DMS53 (cell line): ENCODE measurements at regions not wholly inside any gene's neighbourhood (a gene's known extent, or its start where the extent isn't known, plus 50 kb on each side); places are given as distances from the start of the nearest gene placed in this dataset.
"Not testable (repeated sequence)": the region's sequence is repeated elsewhere in the genome, so short reads cannot be mapped to it uniquely, and the experiment has no call there.

Source experiments
- DNase-seq: peaks from one replicate; lab custom pipeline; 2025; lab: John Stamatoyannopoulos, UW

DNA sequence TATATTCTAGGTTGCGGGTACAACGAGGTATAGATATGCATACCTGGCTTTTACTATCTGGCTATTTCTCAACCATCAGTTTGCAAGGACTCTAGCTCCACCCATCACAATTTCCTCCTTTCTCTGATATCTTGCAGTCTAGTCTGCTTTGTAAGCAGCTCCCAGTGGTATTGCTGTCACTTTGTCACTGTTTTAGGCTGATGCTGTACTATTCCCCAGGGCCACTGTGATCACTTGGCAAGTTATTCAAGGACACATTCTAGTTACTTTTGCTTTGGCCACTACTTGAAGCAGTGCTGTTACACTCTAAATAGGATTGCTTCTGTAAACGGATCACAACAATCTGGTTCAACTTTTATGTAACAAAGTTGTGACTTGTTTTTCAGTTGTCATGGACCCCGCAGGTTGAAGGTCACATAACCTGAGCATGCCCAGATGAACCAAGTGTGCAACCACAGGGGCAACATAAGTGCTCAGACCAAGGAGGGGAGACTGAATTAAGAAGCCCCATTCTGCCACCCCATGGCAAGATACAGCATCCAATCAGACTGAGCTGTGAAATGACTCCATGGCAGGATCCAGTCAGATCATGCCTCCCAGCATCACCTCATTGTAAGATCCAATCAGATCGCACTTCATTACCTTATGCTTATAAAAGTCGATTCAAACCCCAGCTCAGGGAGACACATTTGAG, 588.4 kb upstream of the CITED2 start:
- DNase-seq: no peak

DNA sequence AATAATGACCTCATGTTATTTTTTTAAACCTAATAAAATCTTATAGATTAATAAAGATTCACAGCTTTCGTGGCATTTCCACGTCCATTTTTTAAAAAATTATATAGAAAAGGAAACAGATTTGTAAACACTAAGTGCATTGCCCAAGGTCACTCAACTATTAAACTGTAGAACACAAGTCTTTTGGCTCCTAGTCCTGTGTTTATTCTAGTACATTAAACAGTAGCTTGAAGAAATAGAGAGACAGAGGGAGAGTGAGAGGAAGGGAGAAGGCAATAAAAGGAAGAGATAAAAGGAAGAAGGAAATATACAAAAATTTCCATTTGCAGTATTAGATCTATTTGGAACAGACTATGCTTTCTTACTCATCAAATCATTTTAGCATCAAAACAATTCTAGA, 586.7 kb upstream of the CITED2 start:
- DNase-seq: no peak

DNA sequence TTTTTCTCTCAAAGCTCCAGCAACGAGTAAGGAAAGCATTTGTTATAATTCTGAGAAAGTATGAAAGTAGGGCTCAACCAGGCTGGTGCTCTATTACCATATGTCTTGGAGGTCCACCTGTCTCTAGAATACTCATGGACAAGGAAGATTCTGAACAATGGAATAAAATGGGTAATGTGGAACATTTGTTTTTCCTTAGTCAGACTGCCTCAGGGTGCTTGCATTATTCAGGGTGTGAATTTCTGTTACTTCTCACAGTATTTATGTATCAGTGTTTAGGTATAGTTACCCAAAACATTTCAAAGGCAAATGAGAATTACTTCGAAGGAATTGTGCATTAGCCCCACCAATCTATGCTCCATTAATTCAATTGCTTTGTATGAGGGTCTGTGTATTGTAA, 586.2 kb upstream of the CITED2 start:
- DNase-seq: no peak

DNA sequence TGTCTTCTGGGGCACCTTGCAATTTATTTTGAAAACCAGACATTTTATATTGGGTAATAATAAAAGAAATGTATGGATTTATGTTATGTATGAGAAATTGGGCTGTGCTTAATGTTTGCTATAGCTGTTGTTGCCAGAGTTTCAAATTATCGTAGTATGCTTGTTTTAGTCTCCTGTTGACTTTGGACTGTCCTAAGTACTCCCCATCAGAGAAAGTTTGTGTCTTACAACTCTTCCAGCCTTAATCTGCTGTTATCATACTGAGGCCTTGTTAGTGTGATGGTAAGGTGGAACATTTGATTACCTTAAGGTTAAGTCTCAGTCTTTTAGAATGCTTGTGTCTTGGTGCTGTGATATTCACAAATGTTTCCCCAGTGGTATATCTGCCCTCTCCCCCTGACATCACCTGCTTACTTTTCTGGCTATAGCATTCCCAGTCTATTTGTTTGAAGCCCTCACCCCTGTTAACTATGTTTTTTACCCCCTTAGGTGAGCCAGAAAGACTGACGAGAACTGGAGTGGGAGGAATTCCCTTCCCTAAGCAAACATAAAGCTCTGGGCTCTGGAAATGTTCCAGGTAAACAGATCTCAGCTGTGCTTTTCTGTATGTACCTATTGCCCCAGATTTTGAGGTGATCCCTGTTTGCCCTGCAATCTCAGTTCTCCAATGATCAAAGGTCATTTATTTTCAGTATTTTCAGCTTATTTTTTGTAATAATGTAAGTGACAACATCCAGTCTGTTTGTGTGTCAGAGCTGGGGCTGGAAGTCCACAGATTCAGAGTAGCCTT, 581.1 kb upstream of the CITED2 start:
- peak; percentile 36 for DNase-seq

DNA sequence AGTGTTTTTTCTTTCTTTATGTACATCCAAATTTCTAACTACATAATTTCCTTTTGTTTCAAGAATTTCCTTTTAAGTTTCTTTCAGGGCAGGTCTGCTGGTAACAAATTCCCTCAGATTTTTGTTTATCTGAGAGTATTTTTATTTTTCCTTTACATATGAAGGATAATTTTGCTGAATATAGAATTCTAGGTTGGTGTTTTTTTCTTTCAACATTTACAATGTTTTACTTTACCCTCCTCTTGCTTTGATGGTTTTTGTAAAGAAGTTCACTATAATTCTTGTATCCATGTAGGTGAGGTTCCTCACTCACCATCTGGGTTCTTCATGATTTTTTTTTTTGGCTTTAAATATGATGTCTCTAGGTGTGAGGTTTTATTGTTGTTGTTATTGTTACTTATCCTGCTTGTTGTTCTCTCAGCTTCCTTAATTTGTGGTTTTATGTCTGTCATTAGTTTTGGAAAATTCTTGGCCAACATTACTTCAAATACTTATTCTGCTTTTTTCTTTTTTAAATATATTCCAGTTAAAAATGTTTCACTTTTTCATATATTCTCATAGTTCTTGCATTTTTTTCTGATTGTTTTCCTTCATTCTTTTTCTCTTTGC, 580.1 kb upstream of the CITED2 start:
- DNase-seq: no peak

DNA sequence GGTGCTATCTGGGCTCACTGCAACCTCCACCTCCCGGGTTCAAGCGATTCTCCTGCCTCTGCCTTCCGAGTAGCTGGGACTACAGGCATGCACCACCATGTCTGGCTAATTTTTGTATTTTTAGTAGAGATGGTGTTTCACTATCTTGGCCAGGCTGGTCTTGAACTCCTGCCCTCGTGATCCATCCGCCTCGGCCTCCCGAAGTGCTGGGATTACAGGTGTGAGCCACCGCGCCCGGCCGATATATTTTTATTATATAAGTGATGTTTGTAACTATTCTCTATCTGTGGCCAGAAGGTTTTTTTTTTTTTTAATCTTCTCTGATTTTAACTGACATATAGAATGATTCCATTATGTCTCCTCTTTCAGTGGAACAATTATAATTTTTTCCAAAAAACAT, 579.3 kb upstream of the CITED2 start:
- not testable (repeated sequence) for DNase-seq

DNA sequence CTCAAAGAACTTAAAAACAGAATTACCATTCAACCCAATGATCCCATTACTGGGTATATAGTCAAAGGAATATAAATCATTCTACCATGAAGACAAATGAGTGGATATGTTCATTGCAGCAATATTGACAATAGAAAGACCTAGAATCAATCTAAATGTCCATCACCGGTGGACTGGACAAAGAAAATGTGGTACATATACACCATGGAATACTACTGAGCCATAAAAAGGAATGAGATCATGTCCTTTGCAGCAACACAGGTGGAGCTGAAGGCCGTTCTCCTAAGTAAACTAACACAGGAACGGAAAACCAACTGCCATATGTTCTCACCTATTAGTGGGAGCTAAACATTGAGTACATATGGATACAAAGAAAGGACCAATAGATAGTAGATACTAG, 576.7 kb upstream of the CITED2 start:
- DNase-seq: no peak

DNA sequence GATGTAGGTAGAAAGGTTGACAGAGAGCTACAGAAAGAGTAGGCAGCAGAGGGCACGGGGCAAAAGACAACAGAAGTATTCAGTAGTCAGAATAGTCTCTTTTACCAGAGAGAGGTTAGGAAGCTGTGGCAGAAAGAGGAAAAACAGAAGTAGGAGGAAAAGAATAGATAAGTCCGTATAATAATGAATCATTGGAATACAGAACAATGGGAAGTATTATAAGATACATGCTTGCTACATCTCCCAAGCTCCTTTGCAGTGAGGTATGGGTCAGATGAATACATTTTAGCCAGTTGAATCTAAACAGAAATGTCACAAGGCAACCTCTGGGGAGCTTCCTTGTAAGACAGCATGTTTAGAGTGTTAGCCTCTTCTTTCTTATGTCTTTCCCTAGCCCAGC, 570.5 kb upstream of the CITED2 start:
- DNase-seq: no peak

DNA sequence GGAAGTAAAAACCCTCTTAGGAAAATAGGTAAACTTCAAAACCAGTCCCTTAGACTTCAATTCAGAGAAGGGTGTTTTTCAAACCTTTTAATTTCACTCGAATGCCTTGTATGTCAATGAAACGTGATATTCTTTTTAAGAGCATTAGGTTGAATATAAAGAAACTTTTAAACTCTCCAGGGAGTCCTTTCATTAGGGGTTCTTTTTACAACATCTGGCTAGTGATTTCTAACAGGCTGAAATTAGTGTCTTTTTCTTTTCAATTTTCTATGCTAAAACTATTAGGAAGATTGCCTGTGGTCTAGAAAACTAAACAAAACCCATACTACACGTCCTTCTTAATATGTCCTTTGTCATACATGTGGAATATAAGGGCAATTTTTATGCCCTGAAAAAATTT, 569.7 kb upstream of the CITED2 start:
- DNase-seq: no peak

DNA sequence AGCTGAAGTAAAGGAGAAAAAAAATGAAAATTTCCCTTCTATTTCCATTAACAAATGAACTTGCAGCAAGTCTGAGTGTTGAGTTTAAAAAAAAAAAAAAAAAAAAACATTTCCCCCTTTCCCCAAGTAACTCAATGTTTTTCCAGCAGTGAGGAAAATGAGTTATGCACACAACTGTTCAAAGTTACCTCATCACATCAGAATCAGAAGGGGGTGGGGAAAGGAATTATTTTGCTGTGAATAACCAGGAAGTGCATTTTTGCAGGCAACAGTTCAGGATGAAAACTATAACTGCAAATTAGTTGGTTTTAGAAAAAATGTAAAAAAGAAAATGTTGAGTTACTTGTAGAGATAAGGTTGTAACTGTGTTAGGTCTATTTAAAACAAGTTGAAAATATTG, 568.9 kb upstream of the CITED2 start:
- DNase-seq: peak; percentile 53

DNA sequence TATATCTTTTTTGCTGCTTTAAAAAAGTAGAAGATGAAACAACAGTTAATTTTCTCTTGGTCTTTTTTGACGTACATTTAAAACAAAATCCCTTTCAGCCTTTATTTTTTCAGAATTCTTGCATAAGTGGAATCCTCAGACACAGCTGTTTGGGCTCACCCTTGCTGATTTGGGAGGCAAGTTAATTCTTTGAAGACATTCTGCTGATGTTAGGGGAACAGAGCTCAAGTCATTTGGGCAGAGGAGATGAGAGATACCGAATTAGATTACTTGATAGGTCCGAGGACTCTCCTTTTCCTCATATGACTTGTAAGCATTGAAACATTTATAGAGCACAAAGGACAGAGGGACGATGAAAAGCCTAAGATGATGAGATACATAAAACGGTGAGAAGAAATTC, 567.9 kb upstream of the CITED2 start:
- no peak for DNase-seq

DNA sequence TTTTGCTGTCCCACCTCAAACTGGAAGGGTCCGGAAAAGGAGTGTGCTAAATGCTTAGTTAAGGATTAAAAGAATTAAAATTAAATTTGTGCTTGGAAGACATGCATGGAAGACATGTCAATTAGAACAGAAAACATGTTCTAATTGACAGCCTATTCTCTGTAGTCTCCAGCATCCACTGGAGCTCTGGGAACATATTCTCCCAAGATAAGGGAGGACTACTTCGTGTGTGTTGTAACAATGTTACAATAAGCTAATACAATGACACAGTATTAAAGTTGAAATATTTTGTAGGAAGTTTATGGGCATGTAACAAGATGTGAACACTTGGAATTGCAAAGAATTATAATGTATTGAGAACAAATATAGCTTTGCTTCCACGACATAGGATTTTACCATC, 567.4 kb upstream of the CITED2 start:
- no peak for DNase-seq

DNA sequence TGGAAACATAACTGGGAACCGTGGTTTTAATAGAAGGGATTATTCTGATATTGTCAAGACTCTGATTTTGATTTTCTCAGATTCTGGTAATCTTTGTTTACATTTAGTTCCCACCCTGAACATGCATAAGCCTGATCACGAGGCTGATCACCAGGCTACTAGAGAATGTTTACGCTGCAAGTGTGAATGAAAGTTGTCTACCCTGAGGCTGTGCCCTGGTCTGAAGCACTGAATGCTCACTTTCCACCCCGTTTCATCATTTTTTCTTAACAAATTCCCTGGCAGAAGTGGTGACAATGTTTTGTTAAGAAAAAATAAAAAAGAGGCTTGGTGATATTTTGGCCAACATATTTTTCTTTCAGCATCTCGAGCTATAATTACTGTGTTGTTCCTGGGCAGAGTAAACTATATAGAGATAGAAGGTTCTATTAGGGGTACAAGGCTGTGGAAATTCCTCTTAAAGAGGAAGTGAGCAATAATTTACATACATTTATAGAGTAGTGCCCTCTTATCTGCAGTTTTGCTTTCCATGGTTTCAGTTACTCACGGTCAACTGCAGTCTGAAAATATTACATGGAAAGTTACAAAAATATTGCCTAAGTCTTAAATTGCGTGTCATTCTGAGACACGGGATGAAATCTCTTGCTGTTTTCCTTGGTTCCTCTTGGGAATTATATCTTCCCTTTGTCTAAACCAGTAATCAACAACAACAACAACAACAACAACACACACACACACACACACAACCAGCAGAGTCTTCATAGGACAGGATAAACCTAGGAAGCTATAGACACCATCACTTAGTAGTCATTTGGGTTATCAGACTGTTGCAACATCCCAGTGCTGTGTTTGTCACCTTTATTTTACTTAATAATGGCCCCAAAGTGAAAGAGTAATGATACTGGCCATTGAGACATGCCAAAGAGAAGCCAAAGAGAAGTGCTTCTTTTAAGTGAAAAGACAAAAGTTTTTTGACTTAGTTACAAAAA, 566.6 kb upstream of the CITED2 start:
- DNase-seq: no peak

DNA sequence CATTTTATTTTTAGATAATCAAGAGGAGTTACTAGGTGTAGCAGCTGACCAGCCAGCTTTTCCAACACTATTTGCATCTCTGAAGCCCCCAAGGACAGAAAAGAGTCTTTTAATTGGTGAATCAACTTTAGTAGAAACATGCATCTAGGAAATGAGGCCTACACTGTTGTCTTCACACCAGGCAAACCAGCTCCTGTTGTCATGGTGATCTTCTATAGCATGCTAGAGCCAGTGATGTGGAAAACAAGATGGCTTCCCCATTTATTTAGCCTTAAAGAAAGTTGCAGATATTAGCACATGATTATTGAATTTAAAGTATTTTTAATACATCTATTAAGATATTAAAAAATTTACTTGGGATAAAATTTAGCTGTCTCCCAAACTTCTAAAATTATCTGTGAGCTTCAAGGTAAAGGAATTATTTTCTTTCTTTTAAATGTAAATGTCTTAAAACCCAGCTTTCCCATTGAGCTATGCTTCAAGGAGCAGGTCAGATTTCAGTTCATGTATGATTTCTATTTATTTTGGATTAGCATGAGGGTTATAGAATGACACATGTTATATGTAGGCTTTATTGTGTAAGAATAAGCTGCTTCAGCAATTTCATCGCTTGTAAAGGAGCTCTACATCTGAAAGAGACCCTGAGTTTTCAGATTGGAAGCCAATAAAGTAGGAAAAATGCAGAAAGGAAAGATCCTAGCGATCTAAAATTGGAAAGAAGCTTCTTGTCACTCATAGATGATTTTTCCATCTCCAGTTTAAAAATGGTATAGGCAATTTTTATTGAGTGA, 564.9 kb upstream of the CITED2 start:
- peak; percentile 54 for DNase-seq

DNA sequence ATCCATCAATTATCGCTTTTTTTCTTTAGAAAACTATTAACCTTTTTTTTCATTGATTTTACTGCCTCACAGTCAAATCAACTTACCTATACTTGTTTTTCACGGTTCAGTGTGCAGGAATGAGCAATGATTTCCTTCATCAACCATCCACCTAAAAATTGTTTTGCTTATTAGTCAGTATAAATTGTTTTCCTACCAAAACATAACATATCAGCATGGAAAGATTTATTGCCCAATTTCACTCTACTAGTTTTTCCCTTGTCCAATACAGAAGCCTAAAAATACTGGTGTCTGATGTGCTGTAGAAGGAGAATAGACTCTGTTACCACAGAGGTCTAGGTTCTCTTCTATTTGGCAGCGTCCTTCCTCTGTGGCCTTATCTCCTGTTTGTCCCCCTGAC, 558.2 kb upstream of the CITED2 start:
- no peak for DNase-seq

DNA sequence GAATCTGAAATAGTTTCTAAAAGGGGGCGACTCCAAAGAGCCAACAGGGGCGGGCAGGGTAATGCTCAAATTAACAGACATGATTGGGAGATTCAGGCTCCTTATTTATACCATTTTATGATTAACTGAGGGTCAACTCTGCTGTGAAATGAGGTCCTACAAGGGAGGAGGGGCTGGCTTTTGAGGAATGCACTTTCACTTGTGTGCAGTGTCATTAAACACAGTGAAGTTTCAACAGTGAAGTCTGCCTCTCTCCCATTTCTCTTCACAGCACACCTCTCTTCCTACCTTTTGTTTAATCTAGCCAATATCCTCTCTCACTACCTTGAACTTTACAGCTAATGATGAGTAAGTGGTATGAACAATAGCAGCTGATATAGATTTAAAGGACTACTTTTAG, 557.3 kb upstream of the CITED2 start:
- no peak for DNase-seq

DNA sequence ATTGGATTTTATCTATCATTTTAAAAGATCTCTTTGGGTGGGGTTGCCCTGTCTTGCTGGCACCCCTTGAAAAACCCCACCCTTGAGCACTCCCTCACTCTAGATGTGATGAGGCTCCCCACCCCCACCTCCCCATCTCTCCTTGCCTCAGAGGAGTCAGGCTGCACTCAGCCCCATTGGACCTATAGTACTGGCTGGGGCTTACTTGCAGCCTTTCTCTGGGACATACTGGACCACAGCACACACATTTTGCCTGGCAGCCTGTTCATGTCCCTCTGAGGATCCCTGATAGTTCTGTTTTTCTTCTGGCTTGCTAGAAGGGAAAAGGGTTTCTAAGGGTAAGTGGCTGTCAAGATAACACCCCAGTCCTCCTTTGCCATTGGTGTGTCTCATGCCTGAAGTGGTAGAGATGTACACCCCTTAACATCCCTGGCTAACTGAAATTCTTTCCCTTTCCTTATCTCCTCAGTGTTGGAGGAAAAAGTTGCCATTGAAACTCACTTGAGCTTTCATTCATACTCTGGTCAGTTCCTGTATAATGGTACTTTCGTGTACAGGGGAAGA, 553.4 kb upstream of the CITED2 start:
- no peak for DNase-seq

DNA sequence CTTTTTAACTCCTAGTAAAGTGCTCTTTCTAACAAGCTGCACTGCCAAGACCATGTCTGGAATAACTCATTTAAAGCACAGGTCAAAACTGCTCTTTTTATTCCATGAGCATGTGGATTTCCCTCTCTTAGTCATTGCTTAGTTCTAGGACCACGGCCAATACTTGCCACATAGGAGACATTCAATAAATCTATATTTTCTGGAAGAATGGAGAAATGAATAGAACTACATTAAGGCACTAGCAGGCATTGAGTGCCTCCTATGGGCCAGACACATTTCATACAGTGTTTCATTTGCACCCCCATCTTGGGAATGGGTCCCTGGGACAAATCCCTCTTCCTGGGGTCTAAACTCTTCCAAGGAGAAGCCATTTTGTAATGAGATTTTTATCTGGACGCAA, 552.8 kb upstream of the CITED2 start:
- peak; percentile 3 for DNase-seq

DNA sequence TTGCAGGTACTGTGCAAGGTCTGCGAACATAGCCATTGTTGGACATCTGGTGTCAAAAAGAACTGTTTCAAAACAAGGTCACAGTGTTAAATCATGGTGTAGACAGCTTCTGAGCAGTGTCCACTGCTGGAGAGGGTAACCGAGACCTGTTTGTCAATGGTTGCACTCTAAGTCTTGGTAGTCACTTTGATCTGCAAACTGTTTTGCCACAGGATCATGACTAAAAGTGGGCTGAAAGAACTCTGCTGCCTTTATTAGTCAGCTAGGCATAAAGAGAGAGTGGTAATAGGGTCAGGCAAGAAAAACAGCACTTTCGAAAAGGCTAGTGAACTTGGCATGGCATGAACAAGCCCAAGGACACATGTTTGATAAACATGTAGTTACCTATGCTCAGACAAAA, 552.3 kb upstream of the CITED2 start:
- no peak for DNase-seq

DNA sequence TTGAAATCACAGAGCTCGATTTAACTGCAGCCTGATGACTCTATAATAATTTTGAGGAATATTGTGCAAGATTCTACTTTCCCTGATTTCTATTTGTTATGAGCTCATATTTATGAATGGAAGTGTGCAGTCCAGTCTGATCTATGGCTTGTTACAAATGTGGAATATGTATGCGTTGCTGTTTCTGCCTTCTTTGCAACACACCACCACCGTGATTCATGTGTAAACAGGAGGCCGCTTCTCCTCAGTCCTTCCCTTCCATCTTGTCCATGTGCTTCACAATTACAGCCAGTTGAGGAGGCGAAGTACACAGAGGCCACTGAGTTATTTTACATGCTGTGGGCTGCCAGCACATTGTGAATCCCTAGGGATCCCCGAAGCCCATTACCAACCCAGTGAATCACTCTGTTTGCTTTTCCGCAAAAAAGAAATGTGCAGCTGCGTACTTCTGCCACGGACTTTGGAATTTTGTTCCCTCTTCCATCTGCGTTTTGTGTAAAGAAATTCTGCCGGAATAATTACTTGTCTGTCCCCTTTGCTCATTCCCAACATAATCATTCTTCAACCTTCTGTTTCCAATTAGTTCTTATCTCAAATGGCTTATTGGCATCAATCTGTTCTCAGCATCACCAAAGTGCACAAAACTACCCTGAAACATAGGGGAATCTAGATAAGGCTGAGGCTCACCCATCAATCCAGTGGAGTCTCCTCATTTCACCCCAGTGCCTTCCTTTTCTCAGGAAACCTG, 551.6 kb upstream of the CITED2 start:
- DNase-seq: no peak
